ENCODE measurements at regions not wholly inside any gene's neighbourhood (a gene's known extent, or its start where the extent isn't known, plus 50 kb on each side); places are given as distances from the start of the nearest gene placed in this dataset.

DNA sequence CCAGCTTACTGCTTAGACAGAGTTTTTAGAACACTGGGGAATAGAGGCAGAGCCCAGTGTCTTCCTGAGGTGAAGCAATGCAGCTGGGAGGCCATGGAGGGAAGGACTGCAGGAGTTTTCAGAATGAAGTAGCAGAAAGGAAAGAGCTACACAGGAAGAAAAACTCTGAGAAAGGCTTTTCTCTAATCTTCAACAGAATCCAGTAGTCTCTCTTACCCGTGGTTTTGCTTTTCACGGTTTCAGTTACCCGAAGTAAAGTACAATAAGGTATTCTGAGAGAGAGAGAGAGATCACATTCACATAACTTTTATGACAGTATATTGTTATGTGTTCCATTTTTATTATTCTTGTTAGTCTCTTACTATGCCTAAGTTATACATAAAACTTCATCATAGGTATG is 761.6 kb downstream of the BCL11B start:
- Histone ChIP-seq H2BK20ac (ENCODE audit: low read depth, low read length) (no peak overlapping the region), H3K9me1 (ENCODE audit: insufficient read depth, low read length) (no peaks in the 10 kb centered on the region), H3K4me3 (ENCODE audit: insufficient read depth, low read depth, low read length) (no peak overlapping the region), H4K20me1 (ENCODE audit: insufficient read depth, low read length) (no peaks in the 10 kb centered on the region), H4K91ac (ENCODE audit: insufficient read depth, low read depth, low read length) (no peak overlapping the region), H3K4me1 (ENCODE audit: control insufficient read depth, insufficient read depth, low read length) (no peaks in the 10 kb centered on the region), H3K36me3 (ENCODE audit: control insufficient read depth, insufficient read depth, low read length) (no peaks in the 10 kb centered on the region), H3K27ac (ENCODE audit: insufficient read depth, low read length) (no peak overlapping the region), H3K14ac (replicated peaks; ENCODE audit: low read depth, low read length) (no peak overlapping the region), H2BK15ac (ENCODE audit: low read depth, low read length) (no peak overlapping the region), H2AFZ (replicated peaks; ENCODE audit: low read length, poor library complexity) (no peak overlapping the region), H3K23ac (ENCODE audit: low read depth, low read length) (no peak overlapping the region), H4K8ac (ENCODE audit: low read depth in 2 of 2, low read length in 2 of 2) (no peak overlapping the region), H3K79me1 (ENCODE audit: low read depth in 1 of 2, low read length in 2 of 2) (no peaks in the 10 kb centered on the region), H3K4ac (ENCODE audit: low read depth, low read length) (no peak overlapping the region), H3K27me3 (ENCODE audit: control insufficient read depth, insufficient read depth, low read length) (no peaks in the 10 kb centered on the region), H3K4me2 (ENCODE audit: low read depth, low read length) (no peak overlapping the region), H2BK120ac (ENCODE audit: low read depth, low read length) (no peak overlapping the region), H3K9me3 (ENCODE audit: control insufficient read depth, insufficient read depth, low read length) (peaks cover 17% of the 10 kb centered on the region), H2BK5ac (ENCODE audit: low read depth, low read length, poor library complexity, severe bottlenecking) (no peak overlapping the region), H3K18ac (ENCODE audit: low read depth, low read length) (no peak overlapping the region), H4K5ac (ENCODE audit: low read depth, low read length) (no peak overlapping the region), H2AK5ac (ENCODE audit: low read depth, low read length) (no peak overlapping the region), H2AK9ac (replicated peaks; ENCODE audit: low read depth, low read length, poor library complexity) (no peak overlapping the region), H3K9ac (ENCODE audit: low read depth, low read length) (no peak overlapping the region), H3K56ac (ENCODE audit: extremely low read depth, insufficient read depth, low read length) (no peak overlapping the region)
- CTCF ChIA-PET: no interaction called here
- no CpG with 5 or more reads among the region's 3 CpGs for WGBS, 2 experiments (ENCODE audit: extremely low coverage in 2 of 2, insufficient read length in 1 of 2)
- DNase-seq (no peak), ATAC-seq (ENCODE audit: low read depth) (no peak)
- POLR2A ChIA-PET (ENCODE audit: unreplicated experiment): no interaction called here
- no peak for TF ChIP-seq NFE2L2 (IDR thresholded peaks at IDR 0.05; ENCODE audit: low read depth, low read length)
- no peak for TF ChIP-seq FOS (IDR thresholded peaks at IDR 0.05; ENCODE audit: low read depth, low read length)
- no peak for TF ChIP-seq BHLHE40 (IDR thresholded peaks at IDR 0.05; ENCODE audit: low read depth, low read length)
- no peak for TF ChIP-seq USF2 (IDR thresholded peaks at IDR 0.05; ENCODE audit: low read depth, low read length)
- TF ChIP-seq MAZ (IDR thresholded peaks at IDR 0.05; ENCODE audit: borderline replicate concordance, low read depth, low read length): no peak
- no peak for TF ChIP-seq CHD1 (IDR thresholded peaks at IDR 0.05; ENCODE audit: low read depth, low read length)
- TF ChIP-seq RCOR1 (IDR thresholded peaks at IDR 0.05; ENCODE audit: insufficient replicate concordance, low read length): no peak
- TF ChIP-seq RAD21 (IDR thresholded peaks at IDR 0.05; ENCODE audit: low read length): no peak
- no peak for TF ChIP-seq RFX5 (IDR thresholded peaks at IDR 0.05; ENCODE audit: low read depth, low read length)
- TF ChIP-seq, protein P1, sequence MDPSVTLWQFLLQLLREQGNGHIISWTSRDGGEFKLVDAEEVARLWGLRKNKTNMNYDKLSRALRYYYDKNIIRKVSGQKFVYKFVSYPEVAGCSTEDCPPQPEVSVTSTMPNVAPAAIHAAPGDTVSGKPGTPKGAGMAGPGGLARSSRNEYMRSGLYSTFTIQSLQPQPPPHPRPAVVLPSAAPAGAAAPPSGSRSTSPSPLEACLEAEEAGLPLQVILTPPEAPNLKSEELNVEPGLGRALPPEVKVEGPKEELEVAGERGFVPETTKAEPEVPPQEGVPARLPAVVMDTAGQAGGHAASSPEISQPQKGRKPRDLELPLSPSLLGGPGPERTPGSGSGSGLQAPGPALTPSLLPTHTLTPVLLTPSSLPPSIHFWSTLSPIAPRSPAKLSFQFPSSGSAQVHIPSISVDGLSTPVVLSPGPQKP (IDR thresholded peaks at IDR 0.05; ENCODE audit: borderline replicate concordance, low read depth, low read length): no peak
- TF ChIP-seq, protein P2, sequence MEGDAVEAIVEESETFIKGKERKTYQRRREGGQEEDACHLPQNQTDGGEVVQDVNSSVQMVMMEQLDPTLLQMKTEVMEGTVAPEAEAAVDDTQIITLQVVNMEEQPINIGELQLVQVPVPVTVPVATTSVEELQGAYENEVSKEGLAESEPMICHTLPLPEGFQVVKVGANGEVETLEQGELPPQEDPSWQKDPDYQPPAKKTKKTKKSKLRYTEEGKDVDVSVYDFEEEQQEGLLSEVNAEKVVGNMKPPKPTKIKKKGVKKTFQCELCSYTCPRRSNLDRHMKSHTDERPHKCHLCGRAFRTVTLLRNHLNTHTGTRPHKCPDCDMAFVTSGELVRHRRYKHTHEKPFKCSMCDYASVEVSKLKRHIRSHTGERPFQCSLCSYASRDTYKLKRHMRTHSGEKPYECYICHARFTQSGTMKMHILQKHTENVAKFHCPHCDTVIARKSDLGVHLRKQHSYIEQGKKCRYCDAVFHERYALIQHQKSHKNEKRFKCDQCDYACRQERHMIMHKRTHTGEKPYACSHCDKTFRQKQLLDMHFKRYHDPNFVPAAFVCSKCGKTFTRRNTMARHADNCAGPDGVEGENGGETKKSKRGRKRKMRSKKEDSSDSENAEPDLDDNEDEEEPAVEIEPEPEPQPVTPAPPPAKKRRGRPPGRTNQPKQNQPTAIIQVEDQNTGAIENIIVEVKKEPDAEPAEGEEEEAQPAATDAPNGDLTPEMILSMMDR (conservative IDR thresholded peaks at IDR 0.05; ENCODE audit: low read depth, low read length): no peak
- TF ChIP-seq MXI1 (IDR thresholded peaks at IDR 0.05; ENCODE audit: borderline replicate concordance, low read depth, low read length): no peak
- no peak for TF ChIP-seq POLR2A (IDR thresholded peaks at IDR 0.05; ENCODE audit: low read depth, low read length)
- in situ Hi-C loops (cut with MboI; ENCODE audit: low sequenced_read_pairs): no loop called here
- intact Hi-C loops (cut with micrococcal nuclease): no loop called here
- BruUV-seq (replicated peaks): no TSS peak
- dilution Hi-C loops (cut with HindIII; ENCODE audit: low sequenced_read_pairs, unreplicated experiment): no loop called here

All from IMR-90 (cell line).